ENCODE measurements at regions not wholly inside any gene's neighbourhood (a gene's known extent, or its start where the extent isn't known, plus 50 kb on each side); places are given as distances from the start of the nearest gene placed in this dataset.

- Histone ChIP-seq H3K36me3 (replicated peaks in 1 of 2; ENCODE audit: control extremely low read depth in 1 of 2, control insufficient read depth in 1 of 2, extremely low read depth in 1 of 2, insufficient read depth in 2 of 2, low read length in 1 of 2) (no peaks in the 10 kb centered on the region), H3K79me2 (ENCODE audit: control insufficient read depth, insufficient read depth, low read length) (no peaks in the 10 kb centered on the region), H3K27me3 (replicated peaks in 1 of 4; ENCODE audit: control extremely low read depth in 1 of 4, control insufficient read depth in 3 of 4, insufficient read depth in 4 of 4, low read length in 3 of 4) (peaks cover 0 to 8% (median 0%) of the 10 kb centered on the region in 4 experiments), H3K9me3 (ENCODE audit: control extremely low read depth in 1 of 3, control insufficient read depth in 2 of 3, insufficient read depth in 1 of 3, low read length in 2 of 3) (peaks cover 5 to 14% (median 12%) of the 10 kb centered on the region in 3 donors), H3K4me3 (ENCODE audit: control extremely low read depth in 1 of 5, extremely low read depth in 1 of 5, insufficient read depth in 1 of 5, low read depth in 2 of 5, low read length in 4 of 5) (no peak overlapping the region), H3K4me2 (replicated peaks; ENCODE audit: low read depth, low read length, poor library complexity, severe bottlenecking) (no peak overlapping the region), H4K20me1 (ENCODE audit: control insufficient read depth, insufficient read depth, low read length, poor library complexity, severe bottlenecking) (no peaks in the 10 kb centered on the region), H2AFZ (ENCODE audit: insufficient read depth, low read depth, low read length, poor library complexity, severe bottlenecking) (no peak overlapping the region), H3K27ac (ENCODE audit: low read length in 2 of 2) (no peak overlapping the region), H3K9ac (ENCODE audit: low read length) (no peak overlapping the region), H3K4me1 (ENCODE audit: control insufficient read depth in 2 of 2, insufficient read depth in 2 of 2, low read length in 2 of 2) (no peaks in the 10 kb centered on the region)
- peaks cover 22% of the 10 kb centered on the region for H3K27me3 Mint-ChIP-seq
- H3K4me3 Mint-ChIP-seq: no peak overlapping the region
- no peak for TF ChIP-seq CTCF (IDR thresholded peaks at IDR 0.05)
- no peak for TF ChIP-seq EZH2 (IDR thresholded peaks at IDR 0.05; ENCODE audit: borderline replicate concordance, insufficient read depth, low read depth, low read length, poor library complexity, severe bottlenecking)
- no CpG with 5 or more reads among the region's 1 CpG for WGBS (ENCODE audit: insufficient coverage)
- CTCF ChIA-PET: no interaction called here
- intact Hi-C loops (cut with micrococcal nuclease): no loop called here
- no peak for DNase-seq
- peaks cover 12% of the 10 kb centered on the region for H3K9me3 Mint-ChIP-seq (ENCODE audit: insufficient read depth)
- no peak overlapping the region for H3K27ac Mint-ChIP-seq
- no peak for ATAC-seq (ENCODE audit: low read depth)
- no peaks in the 10 kb centered on the region for H3K4me1 Mint-ChIP-seq
- POLR2A ChIA-PET: no interaction called here
Observed at GRCh38 chr9:93731963-93732362, 155.6 kb downstream of the PHF2 start.

- CTCF ChIA-PET: no interaction called here
- Histone ChIP-seq H3K27ac (ENCODE audit: low read length in 2 of 2) (no peak overlapping the region), H3K4me1 (ENCODE audit: control insufficient read depth in 2 of 2, insufficient read depth in 2 of 2, low read length in 2 of 2) (no peaks in the 10 kb centered on the region), H3K36me3 (replicated peaks in 1 of 2; ENCODE audit: control extremely low read depth in 1 of 2, control insufficient read depth in 1 of 2, extremely low read depth in 1 of 2, insufficient read depth in 2 of 2, low read length in 1 of 2) (no peaks in the 10 kb centered on the region), H3K4me2 (replicated peaks; ENCODE audit: low read depth, low read length, poor library complexity, severe bottlenecking) (no peak overlapping the region), H3K79me2 (ENCODE audit: control insufficient read depth, insufficient read depth, low read length) (no peaks in the 10 kb centered on the region), H3K4me3 (ENCODE audit: control extremely low read depth in 1 of 5, extremely low read depth in 1 of 5, insufficient read depth in 1 of 5, low read depth in 2 of 5, low read length in 4 of 5) (no peak overlapping the region), H2AFZ (ENCODE audit: insufficient read depth, low read depth, low read length, poor library complexity, severe bottlenecking) (no peak overlapping the region), H3K9ac (ENCODE audit: low read length) (no peak overlapping the region), H3K9me3 (ENCODE audit: control extremely low read depth in 1 of 3, control insufficient read depth in 2 of 3, insufficient read depth in 1 of 3, low read length in 2 of 3) (peaks cover 5 to 17% (median 14%) of the 10 kb centered on the region in 3 donors), H4K20me1 (ENCODE audit: control insufficient read depth, insufficient read depth, low read length, poor library complexity, severe bottlenecking) (no peaks in the 10 kb centered on the region), H3K27me3 (replicated peaks in 1 of 4; ENCODE audit: control extremely low read depth in 1 of 4, control insufficient read depth in 3 of 4, insufficient read depth in 4 of 4, low read length in 3 of 4) (peaks cover 0 to 10% (median 0%) of the 10 kb centered on the region in 4 experiments)
- POLR2A ChIA-PET: no interaction called here
- ATAC-seq (ENCODE audit: low read depth) (no peak), DNase-seq (no peak)
- TF ChIP-seq CTCF (IDR thresholded peaks at IDR 0.05): no peak
- Mint-ChIP-seq H3K27me3 (peaks cover 25% of the 10 kb centered on the region), H3K27ac (no peak overlapping the region), H3K9me3 (ENCODE audit: insufficient read depth) (peaks cover 12% of the 10 kb centered on the region), H3K4me1 (no peaks in the 10 kb centered on the region), H3K4me3 (no peak overlapping the region)
- 86% methylated on average over 1 of the region's 8 CpGs for WGBS (ENCODE audit: insufficient coverage)
- intact Hi-C loops (cut with micrococcal nuclease): no loop called here
Observed at GRCh38 chr9:93730648-93731047, 154.3 kb downstream of the PHF2 start.

Measured in B cell (primary cell).